GM21529 (cell line): ENCODE measurements at regions not wholly inside any gene's neighbourhood (a gene's known extent, or its start where the extent isn't known, plus 50 kb on each side); places are given as distances from the start of the nearest gene placed in this dataset.
"Not testable (repeated sequence)": the region's sequence is repeated elsewhere in the genome, so short reads cannot be mapped to it uniquely, and the experiment has no call there.

ENCODE experiments used
- ATAC-seq: cut with Tn5 transposase; IDR thresholded peaks from one replicate; pipeline ENCODE4 v1.9.1; 2021; ENCODE audit not compliant: unreplicated experiment

DNA sequence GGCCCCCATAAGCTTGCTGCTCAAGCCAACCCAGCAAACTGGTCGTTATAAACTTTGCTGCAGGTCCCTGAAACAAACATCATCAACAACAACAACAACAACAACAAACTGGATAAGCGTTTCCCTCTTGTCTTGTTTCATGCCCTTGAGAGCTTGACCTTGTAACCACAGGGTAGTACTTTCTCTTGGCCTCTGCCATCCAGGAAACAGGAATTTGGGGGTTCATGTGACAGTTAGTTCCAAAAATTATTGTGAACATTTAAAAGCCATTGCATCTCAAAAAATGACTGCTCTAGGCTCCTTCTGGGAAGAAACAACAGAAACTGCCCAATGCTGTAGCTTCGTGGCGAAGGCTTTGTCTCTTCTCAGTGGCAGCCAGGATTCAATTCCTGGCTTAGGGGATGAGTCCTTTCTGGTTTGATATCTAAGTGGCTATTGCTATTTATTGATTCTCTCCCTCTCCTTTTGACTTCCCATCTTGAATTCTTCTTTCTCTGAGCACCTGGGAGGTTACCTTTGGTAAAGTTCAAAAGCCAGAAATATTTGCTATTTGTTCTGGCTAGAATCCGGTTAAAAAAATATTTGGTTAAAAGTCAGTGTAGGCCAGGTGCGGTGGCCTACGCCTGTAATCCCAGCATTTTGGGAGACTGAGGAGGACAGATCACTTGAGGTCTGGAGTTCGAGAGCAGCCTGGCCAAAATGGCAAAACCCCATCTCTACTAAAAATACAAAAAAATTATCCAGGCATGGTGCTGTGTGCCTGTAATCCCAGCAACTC is 52.0 kb upstream of the CPM start:
- ATAC-seq: no peak

DNA sequence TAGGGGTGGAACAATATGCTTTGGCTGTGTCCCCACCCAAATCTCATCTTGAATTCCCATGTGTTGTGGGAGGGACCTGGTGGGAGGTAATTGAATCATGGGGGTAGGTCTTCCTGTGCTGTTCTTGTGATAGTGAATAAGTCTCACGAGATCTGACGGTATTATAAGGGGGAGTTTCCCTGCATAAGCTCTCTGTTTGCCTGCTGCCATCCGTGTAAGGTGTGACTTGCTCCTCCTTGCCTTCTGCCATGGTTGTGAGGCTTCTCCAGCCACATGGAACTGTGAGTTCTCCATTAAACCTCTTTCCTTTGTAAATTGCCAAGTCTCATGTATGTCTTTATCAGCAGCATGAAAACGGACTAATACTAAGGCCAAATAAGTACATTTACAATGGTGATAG is 64.6 kb upstream of the CPM start:
- ATAC-seq: not testable (repeated sequence)

DNA sequence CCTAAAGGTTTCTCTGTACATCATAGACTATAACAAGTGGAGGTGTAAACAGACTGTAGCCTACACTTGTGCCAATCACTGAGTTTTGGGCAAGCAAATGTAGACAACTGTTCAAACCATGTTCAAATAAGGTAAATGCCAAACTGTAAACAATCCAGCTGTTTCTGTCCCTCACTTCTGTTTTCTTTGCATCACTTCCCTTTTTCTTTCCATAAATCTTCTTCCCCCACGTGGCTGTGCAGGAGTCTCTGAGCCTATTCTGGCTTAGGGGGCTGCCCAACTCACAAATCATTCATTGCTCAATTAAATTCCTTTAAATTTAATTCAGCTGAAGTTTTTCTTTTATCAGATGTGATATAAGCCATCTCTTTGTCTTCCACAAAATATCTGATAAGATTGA is 65.1 kb upstream of the CPM start:
- no peak for ATAC-seq

DNA sequence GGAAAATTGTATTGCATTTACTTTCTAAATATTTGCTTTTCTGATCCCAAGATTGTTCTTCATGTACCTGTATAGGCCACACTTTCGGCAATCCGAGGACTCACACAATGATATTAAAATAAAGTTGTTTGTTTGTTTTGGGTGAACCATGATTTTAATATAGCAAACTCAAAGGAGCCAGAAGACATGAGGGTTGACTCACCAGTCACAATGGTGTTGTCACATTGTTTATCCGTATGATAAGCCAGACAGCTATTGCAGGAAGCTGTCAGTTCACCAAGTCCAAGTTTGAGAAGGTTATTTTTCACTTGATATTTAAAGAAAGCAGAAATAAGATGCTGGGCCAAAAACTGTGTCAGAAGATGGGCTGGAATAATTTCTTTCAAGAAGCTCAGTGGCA is 67.1 kb upstream of the CPM start:
- ATAC-seq: no peak

DNA sequence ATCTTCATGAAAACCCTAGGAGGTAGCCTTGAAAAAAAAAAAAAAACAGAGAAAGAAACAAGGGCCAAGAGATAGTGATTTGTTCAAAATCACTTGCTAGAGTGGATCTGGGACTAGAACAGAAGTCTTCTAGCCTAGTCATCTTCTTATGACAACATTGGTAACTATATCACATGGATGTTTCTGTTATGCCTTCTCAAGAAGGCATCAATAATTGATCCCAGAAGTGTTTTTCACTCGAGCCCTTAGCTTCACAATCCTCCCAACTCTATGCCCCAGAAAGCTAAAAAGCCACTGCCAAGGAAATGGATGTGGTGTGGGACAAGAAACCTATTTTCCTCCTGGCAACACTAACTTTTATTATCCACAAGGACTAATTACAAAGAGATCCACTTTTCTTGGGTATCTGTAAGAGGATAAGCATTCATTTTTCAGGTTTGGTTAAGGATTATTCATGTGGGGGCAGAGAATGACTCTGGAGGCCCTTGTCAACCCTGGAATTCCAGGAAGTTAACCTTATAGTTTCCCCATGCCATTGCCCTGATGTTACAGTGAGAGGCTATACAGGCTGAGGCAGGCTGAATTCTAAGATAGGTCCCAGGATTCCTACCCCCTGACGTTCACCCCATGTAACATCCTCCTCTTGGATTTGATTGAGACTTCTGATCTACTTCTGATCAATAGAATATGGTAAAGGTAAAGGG is 67.7 kb upstream of the CPM start:
- ATAC-seq: no peak

DNA sequence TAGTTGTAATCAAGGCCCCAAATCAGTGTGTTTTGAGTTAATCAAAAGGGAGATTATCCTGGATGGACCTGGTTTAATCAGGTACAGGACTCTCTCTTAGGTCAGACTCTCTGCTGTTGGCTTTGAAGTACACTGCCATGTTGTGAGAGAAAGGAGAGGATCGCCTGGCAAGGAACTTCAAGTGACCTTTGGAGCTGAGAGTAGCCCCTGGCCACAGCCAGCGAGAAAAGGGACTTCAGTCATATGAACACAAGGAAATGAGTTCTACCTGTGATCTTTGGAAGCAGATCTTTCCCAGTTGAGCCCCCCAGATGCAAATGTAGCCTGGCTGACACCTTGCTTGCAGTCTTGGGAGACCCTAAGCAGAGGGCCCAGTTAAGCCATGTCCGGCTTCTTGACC is 68.3 kb upstream of the CPM start:
- ATAC-seq: no peak

DNA sequence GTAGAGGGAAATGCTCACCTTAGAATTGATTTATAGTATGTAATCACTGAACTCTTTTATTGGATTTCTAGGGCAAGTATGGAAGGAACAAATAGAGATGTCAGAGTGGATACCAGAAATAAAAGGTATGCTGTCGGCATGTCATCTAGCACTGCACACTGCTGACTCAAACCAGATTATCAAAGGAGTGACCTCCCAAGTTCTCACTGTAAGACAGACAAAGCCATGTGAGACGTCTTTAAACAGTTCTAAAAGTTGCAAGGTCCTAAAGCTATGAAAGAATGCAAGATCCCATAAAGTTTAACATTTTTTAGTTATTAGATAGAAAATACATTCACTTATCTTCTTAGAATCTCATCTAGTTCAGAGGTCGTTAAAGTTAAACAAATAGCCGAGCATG is 70.0 kb upstream of the CPM start:
- ATAC-seq: no peak

DNA sequence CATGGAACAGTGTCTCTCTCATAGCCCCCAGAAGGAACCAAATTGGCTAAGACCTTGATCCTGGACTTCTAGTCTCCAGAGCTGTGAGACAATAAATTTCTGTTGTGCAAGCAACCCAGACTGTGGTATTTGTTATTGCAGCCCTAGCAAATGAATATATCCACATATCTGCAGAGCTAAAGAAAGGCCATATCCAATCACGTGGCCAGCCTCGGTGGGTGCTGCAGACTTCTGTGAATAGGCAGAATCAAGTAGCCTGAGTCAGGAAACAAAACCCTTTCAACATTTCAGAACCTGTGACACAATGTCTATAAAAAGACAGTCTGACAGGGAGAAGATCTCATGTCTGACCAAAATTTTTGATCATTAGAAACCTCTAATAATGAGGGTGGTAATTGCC is 71.0 kb upstream of the CPM start:
- ATAC-seq: no peak

DNA sequence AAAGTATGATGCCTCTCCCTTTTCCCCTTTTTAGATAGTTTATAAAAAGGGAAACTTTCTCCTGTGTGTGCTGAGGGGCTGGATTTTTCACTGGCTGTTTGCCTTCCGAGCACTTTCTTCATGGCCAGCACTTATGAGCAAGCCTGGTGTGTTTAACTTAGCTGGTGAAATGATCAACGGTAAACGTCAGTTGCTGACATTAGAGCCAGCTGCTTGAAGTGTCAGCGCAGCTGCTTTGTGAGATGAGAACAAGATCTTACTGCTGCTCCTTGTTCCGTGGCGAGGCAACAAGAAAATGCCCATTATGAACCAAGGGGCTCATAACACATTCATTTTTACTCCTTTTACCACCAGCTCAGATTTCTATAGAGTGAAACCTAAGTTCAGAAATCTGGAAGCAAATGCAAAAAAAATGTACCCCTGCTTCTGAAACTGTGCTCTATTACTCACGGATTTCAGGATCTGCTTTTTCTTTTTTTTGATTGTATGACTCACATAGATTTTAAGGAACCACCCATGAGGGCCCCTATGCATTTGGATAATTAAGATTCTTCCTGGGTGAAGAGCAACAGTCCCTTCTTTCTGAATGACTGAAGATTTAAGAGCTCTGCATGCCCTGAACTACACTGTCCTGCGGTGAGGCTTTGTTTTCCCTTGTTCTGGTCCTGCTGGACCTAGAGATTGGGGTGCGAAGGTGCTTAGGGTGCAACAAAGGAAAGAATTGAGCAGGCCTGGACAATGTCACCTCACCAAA is 74.3 kb upstream of the CPM start:
- ATAC-seq: no peak

DNA sequence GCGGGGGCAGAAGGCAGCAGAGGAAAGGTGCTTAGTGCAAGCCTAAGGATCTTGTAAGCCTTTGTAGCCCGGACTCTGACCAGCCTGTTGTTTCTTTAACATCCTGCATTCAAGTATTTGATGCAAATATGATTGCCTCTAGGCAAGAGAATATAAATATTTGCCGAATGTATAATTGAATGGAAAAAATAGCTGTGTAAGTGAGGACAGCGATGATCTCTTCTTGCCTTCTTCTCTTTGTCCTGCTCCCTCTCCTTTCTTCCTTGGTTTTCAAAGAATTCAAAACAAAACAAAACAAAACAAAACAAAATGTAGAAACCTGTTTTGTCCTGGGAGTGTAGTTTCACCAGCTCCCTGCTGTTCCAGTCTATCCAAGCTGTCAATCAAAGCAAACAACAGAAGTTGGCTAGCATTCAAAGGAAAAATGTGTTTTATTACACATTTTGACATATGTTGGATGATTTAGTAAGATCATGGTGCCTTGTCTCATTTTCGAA is 74.9 kb upstream of the CPM start:
- no peak for ATAC-seq

DNA sequence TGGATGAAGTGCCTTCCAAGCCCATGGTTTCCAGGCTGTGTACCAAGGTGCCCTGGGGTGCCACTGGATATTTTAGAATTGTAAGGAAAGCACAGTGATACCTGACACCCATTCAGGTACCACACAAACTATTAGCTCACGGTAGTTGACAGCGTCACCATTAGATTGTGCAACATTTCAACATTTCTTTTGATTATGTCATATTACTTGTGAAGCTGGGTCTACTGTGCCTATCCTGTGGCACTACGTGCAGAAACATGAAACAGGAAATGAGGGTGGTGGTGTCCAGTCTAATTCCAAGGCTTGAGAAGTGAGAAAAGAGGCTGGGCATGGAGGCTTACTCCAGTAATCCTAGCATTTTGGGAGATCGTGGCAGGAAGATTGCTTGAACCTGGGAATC is 75.5 kb upstream of the CPM start:
- no peak for ATAC-seq

DNA sequence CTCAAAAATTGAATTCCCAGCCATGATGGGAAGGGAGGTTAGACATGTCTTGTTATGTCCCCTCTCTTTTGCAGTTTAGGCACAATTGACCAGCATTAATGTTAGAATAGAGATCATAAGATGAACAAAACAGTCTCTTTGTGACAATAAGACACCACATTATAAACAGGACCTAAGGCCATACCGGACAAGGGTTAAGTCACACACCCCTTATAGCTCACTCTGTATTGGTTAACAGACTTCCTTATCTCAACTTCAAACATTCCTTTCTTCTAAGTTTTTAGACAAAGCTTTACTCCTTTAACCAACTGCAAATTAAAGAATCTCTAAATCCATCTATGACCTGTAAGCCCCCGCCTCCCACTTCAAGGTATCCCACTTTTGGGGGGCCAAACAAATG is 81.1 kb upstream of the CPM start:
- no peak for ATAC-seq

DNA sequence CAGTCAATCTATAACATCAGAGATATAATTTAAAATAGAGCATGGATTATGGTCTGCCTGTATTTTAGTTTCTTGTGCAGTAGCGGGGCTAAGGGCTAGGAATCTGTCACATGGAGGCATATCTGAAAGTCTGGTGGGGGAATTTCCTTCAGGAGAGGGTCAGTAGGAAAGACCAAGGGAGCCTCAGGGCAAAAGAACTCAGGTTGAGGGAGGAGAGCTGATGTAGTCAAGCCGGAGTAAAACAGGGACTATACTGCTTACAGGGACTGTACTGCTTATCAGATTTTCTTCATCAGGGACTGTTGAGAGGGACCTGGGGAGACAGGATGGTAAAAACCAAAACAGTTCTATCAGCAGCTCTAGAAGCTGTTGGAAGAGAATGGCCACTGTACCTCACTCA is 82.0 kb upstream of the CPM start:
- ATAC-seq: no peak

DNA sequence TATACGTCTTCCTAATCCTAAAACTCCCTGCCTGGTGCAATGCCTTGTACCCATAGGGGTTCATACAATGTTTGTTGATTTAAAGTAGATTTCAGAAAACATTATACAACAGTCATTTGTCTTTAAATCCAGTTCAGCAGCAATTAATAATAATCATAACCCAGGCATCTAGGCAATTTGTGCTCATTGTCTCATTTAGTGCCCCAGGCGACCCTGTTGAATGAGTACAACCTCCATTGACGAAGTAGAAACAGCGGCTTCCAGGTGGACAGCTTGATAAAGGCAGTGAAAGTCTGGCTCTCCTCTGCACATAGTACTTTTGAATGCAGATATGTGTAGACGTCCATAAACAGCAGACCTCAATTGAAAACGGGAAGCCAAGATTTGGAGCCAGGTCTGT is 82.9 kb upstream of the CPM start:
- ATAC-seq: no peak

DNA sequence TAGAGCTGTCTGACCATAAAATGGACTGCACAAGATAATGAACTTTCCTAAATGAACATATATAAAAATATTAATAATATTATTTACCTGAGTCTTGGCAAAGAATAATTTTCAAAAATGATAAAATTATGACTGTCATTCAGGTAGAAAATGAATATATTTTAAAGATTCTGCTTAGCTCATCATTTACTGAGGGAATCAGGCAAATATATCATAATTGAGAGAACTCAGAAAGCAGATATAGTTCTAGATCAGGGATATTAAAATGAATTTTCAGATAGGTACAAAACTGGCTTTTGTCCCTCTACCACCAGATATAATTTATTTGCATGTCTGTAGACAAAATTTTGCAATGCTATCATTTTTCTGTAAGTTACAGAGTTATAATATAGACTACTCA is 86.1 kb upstream of the CPM start:
- no peak for ATAC-seq

DNA sequence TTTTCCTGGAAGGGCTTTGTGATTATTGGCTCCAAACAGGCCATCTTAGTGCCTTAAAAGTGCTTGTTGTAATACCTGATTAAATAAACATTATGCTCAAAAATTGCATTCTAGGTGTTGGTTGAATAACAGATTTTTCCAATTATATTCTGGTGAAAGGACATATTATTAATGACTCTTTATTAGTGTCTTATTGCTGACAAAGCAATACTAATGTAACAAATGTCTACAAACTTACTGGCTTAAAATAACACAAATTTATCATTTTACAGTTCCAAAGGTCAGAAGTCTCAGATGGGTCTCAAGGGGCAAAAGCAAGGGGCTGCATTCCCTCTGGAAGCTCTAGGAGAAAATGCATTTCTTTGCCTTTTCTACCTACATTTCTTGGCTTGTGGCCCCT is 86.9 kb upstream of the CPM start:
- ATAC-seq: no peak

DNA sequence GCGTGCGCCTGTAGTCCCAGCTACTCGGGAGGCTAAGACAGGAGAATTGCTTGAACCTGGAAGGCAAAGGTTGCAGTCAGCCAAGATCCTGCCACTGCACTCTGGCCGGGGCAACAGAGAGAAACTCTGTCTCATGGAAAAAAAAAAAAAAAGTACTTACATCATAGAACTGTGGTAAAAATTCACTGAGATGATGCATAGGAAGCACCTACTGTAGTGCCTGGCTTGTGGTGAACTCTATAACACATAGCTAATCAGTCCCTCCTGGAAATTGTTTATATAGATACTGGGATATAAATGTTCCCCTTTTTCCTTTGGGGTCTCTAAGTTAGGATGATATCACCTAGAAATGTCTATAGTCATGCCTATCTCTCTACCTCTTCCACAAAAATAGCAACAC is 89.7 kb upstream of the CPM start:
- no peak for ATAC-seq

DNA sequence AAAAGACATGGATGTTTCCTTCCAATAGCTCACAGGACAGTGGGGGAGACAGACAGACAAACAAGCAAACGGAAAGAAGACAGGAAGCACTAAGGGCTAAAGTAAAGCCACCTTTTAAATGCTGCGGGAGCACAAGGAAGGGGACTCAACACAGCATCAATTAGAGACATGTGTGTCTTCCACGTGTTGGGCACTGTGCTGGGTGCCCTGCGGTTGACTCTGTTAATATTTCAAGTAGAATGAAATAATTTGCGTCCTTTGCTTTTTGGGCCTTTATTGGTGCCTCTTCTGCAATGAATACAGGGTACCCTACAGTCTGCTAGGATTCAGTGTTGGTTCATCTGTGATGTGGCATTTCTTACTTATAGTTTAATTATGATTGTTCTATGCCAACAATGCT is 90.9 kb upstream of the CPM start:
- no peak for ATAC-seq

DNA sequence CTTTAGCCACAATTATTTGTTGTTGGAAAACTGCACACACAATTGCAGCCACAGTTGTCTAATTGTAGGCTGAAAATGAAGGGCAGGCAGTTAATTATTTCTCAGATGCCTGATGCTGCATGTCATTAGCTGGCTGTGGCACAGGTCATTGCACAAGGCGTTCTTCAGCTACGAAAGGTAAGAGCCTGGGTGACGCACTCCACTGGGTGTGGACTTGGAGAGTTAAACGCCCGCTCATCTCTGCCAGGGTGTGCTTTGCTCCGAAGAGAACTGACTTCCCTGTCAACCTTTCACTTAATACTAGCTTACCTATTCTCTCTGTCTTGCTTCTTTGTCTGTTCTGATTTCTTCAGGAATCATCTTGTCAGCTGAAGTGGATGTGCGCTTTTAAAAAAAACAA is 91.4 kb upstream of the CPM start:
- ATAC-seq: no peak

DNA sequence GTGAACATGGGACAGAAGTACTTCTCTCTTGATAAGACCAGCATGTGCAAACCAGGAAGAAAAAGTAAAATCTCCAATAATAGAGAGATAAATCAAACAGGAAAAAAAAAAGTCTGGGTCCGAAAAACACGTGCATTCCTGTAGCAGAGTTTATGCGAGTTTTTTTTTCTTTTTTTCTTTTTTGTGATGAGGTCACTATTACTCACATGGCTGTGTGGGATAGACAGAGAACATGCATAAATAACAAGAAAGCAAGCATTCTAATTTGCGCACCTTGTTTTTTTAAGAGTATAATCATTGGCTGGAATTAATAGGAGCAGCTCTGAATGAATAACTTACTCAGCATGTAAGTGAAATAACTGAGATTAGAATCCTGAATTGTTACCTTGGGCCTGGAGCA is 91.9 kb upstream of the CPM start:
- no peak for ATAC-seq

DNA sequence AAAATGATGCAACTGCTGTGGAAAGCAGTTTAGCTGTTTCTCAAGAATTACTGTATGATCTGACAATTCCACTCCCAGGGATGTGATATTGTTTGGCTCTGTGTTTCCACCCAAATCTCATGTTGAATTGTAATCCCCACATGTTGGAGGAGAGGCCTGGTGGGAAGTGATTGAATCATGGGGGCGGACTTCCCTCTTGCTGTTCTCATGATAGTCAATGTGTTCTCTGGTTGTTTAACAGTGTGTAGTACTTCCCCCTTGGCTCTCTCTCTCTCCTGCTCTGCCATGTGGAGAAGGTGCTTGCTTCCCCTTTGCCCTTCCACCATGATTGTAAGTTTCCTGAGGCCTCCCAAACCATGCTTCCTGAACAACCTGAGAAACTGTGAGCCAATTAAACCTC is 93.4 kb upstream of the CPM start:
- no peak for ATAC-seq

DNA sequence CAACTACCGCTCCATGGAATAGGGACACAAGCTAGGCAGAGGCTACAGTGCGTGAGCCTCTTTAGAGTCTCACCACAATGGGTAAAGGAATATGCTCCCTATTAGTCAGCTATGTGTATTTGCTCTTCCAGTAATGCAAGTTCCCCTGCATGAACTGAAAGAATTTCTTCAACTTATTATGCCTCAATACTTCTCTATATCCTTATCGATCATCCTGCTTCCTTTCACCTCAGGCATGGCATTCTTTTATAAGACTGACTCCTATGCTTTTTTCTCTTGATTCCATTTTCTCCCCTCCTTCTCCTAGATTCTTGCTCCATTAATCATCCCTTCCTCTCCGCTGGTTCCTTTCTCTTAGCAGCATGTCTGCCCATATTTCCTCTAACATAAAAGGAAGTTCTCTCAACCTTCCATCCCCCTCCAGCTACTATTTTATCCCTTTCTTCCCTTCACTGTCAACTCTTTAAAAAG is 94.5 kb upstream of the CPM start:
- ATAC-seq: no peak
